Chondrocyte (in vitro differentiated cells): ENCODE measurements at regions not wholly inside any gene's neighbourhood (a gene's known extent, or its start where the extent isn't known, plus 50 kb on each side); places are given as distances from the start of the nearest gene placed in this dataset.

ENCODE experiments used
- DNase-seq: peaks from one replicate; pipeline ENCODE4 v3.0.0; 2021; ENCODE audit warnings: mixed read lengths, low spot score
- H3K27ac Mint-ChIP-seq: one replicate; pipeline ENCODE4 v1.8.0; 2021; ENCODE audit warnings: mild to moderate bottlenecking, moderate library complexity, mixed read lengths; ENCODE audit not compliant: unreplicated experiment
- H3K27me3 Mint-ChIP-seq: 2 replicates; pipeline ENCODE4 v1.8.0; 2021; ENCODE audit warnings: low read depth, mixed read lengths
- H3K36me3 Mint-ChIP-seq: 2 replicates; pipeline ENCODE4 v1.8.0; 2021; ENCODE audit warnings: low read depth, mixed read lengths
- H3K4me1 Mint-ChIP-seq: 2 replicates; pipeline ENCODE4 v1.8.0; 2021; ENCODE audit warnings: low read depth, mild to moderate bottlenecking, mixed read lengths
- H3K4me3 Mint-ChIP-seq: one replicate; pipeline ENCODE4 v1.8.0; 2021; ENCODE audit warnings: mild to moderate bottlenecking, moderate library complexity, mixed read lengths; ENCODE audit not compliant: unreplicated experiment
- H3K9me3 Mint-ChIP-seq: 2 replicates; pipeline ENCODE4 v1.8.0; 2021; ENCODE audit warnings: low read depth, mixed read lengths
- CTCF ChIP-seq: fragments of 200-600 bp; sonication (generic); IDR thresholded peaks from 2 replicates; pipeline ENCODE4 v1.5.0; 2021; ENCODE audit warnings: antibody characterized with exemption, mild to moderate bottlenecking, moderate library complexity

- no peak overlapping the region for H3K4me3 Mint-ChIP-seq
- DNase-seq, result no peak
- no peaks in the 10 kb centered on the region for H3K9me3 Mint-ChIP-seq
- H3K27ac Mint-ChIP-seq, result peak overlapping the region; percentile 78
- TF ChIP-seq CTCF, result no peak
- H3K36me3 Mint-ChIP-seq, result no peaks in the 10 kb centered on the region
- H3K4me1 Mint-ChIP-seq, result peaks cover 39% of the 10 kb centered on the region
- no peaks in the 10 kb centered on the region for H3K27me3 Mint-ChIP-seq
Measured at GRCh38 chr4:19776929-19777328, 474.8 kb upstream of the SLIT2 start.

- Mint-ChIP-seq H3K36me3 (no peaks in the 10 kb centered on the region), H3K4me3 (no peak overlapping the region)
- DNase-seq, result no peak
Measured at GRCh38 chr4:19776021-19776459, 475.7 kb upstream of the SLIT2 start.

GRCh38 chr4:19774690-19775256 is 476.9 kb upstream of the SLIT2 start:
- Mint-ChIP-seq H3K27ac (peak overlapping the region; percentile 62), H3K9me3 (peaks cover 3% of the 10 kb centered on the region), H3K27me3 (no peaks in the 10 kb centered on the region), H3K4me1 (peaks cover 39% of the 10 kb centered on the region), H3K4me3 (no peak overlapping the region), H3K36me3 (no peaks in the 10 kb centered on the region)
- TF ChIP-seq CTCF, result no peak
- DNase-seq, result no peak

More at GRCh38 chr4:19776021-19776459, 475.7 kb upstream of the SLIT2 start:
- Mint-ChIP-seq H3K4me1 (peaks cover 39% of the 10 kb centered on the region), H3K27me3 (no peaks in the 10 kb centered on the region), H3K27ac (peak overlapping the region; percentile 92), H3K9me3 (peaks cover 3% of the 10 kb centered on the region)
- no peak for TF ChIP-seq CTCF

- peaks cover 3% of the 10 kb centered on the region for H3K9me3 Mint-ChIP-seq
- H3K27ac Mint-ChIP-seq, result no peak overlapping the region
- H3K27me3 Mint-ChIP-seq, result no peaks in the 10 kb centered on the region
- H3K4me3 Mint-ChIP-seq, result no peak overlapping the region
- H3K4me1 Mint-ChIP-seq, result peaks cover 34% of the 10 kb centered on the region
- TF ChIP-seq CTCF, result no peak
- no peak for DNase-seq
- no peaks in the 10 kb centered on the region for H3K36me3 Mint-ChIP-seq
Measured at GRCh38 chr4:19772581-19772980, 479.1 kb upstream of the SLIT2 start.

- no peak overlapping the region for H3K27ac Mint-ChIP-seq
- peaks cover 1% of the 10 kb centered on the region for H3K36me3 Mint-ChIP-seq
- peaks cover 4% of the 10 kb centered on the region for H3K4me1 Mint-ChIP-seq
- DNase-seq, result no peak
- no peaks in the 10 kb centered on the region for H3K27me3 Mint-ChIP-seq
- no peak overlapping the region for H3K4me3 Mint-ChIP-seq
- peaks cover 5% of the 10 kb centered on the region for H3K9me3 Mint-ChIP-seq
- TF ChIP-seq CTCF, result no peak
Measured at GRCh38 chr4:19756661-19757060, 495.0 kb upstream of the SLIT2 start.
